Hematopoietic multipotent progenitor cell treated with erythropoietin and hydrocortisone succinate and interleukin-3 and kit ligand, for 15 days (in vitro differentiated cells): ENCODE measurements at regions not wholly inside any gene's neighbourhood (a gene's known extent, or its start where the extent isn't known, plus 50 kb on each side); places are given as distances from the start of the nearest gene placed in this dataset.
"Not testable (repeated sequence)": the region's sequence is repeated elsewhere in the genome, so short reads cannot be mapped to it uniquely, and the experiment has no call there.

Experiments
- DNase-seq: peaks from one replicate; pipeline ENCODE4 v3.0.0-alpha.2; 2015; ENCODE audit warnings: low spot score

- no peak for DNase-seq
Measured at GRCh38 chr5:72760259-72760658, 56.2 kb upstream of the TNPO1 start.

- no peak for DNase-seq
Measured at GRCh38 chr5:72752909-72753308, 63.6 kb upstream of the TNPO1 start.

GRCh38 chr5:72749362-72749997 is 67.0 kb upstream of the TNPO1 start:
- DNase-seq, result no peak

GRCh38 chr5:72747826-72748225 is 68.6 kb upstream of the TNPO1 start:
- no peak for DNase-seq

- DNase-seq, result no peak
Measured at GRCh38 chr5:72746736-72747135, 69.7 kb upstream of the TNPO1 start.

- no peak for DNase-seq
Measured at GRCh38 chr5:72744136-72744535, 72.3 kb upstream of the TNPO1 start.

- DNase-seq, result no peak
Measured at GRCh38 chr5:72741805-72742204, 74.7 kb upstream of the TNPO1 start.

- DNase-seq, result no peak
Measured at GRCh38 chr5:72733810-72734209, 82.7 kb upstream of the TNPO1 start.

GRCh38 chr5:72723581-72723980 is 92.9 kb upstream of the TNPO1 start:
- no peak for DNase-seq

GRCh38 chr5:72722792-72723452 is 93.5 kb upstream of the TNPO1 start:
- no peak for DNase-seq

- DNase-seq, result no peak
Measured at GRCh38 chr5:72721844-72722243, 94.6 kb upstream of the TNPO1 start.

GRCh38 chr5:72720205-72720604 is 96.3 kb upstream of the TNPO1 start:
- no peak for DNase-seq

GRCh38 chr5:72711351-72711750 is 105.1 kb upstream of the TNPO1 start:
- no peak for DNase-seq

GRCh38 chr5:72709341-72709740 is 107.1 kb upstream of the TNPO1 start:
- DNase-seq, result no peak

GRCh38 chr5:72705178-72705577 is 111.3 kb upstream of the TNPO1 start:
- DNase-seq, result no peak

GRCh38 chr5:72703876-72704275 is 112.6 kb upstream of the TNPO1 start:
- DNase-seq, result no peak

- no peak for DNase-seq
Measured at GRCh38 chr5:72702881-72703434, 113.5 kb upstream of the TNPO1 start.

GRCh38 chr5:72702105-72702504 is 114.4 kb upstream of the TNPO1 start:
- not testable (repeated sequence) for DNase-seq

- no peak for DNase-seq
Measured at GRCh38 chr5:72698481-72698880, 118.0 kb upstream of the TNPO1 start.

GRCh38 chr5:72697622-72698021 is 118.8 kb upstream of the TNPO1 start:
- DNase-seq, result no peak

- DNase-seq, result no peak
Measured at GRCh38 chr5:72695659-72696058, 120.8 kb upstream of the TNPO1 start.

GRCh38 chr5:72694856-72695255 is 121.6 kb upstream of the TNPO1 start:
- no peak for DNase-seq

GRCh38 chr5:72693546-72694205 is 122.8 kb upstream of the TNPO1 start:
- DNase-seq, result no peak
